ENCODE measurements at regions not wholly inside any gene's neighbourhood (a gene's known extent, or its start where the extent isn't known, plus 50 kb on each side); places are given as distances from the start of the nearest gene placed in this dataset.
"Not testable (repeated sequence)": the region's sequence is repeated elsewhere in the genome, so short reads cannot be mapped to it uniquely, and the experiment has no call there.

DNA sequence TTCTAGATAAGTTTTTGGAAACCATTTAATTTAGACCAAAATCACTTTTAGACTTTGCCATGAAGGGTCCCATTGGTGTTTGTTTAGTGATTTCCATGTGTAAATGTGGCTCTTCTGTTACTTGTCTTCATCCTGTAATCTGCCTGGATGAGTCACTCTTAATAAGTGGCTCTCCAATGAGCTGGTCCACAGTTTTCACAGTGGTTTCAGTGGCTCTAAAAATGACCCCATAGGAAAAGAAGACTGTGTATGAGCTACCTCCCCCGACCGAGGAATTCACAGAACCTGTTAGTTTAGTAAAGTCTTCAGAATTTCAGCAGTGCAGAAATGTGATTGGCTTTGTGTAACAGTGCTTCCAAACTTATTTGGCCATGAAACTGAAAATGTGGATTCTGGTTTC, 492.0 kb upstream of the MARCKS start:
- H3K9me2 ChIP-seq (replicated peaks; ENCODE audit: insufficient read depth, low read length), result no peaks in the 10 kb centered on the region
- H3K4me2 ChIP-seq (ENCODE audit: low read depth, low read length, poor library complexity, severe bottlenecking), result no peak overlapping the region
- no peak overlapping the region for H2AFZ ChIP-seq (ENCODE audit: low read length)
- H3K36me3 ChIP-seq (ENCODE audit: insufficient read depth, low read length), result no peaks in the 10 kb centered on the region
- H3K27ac ChIP-seq (ENCODE audit: low read length), result no peak overlapping the region
- no peaks in the 10 kb centered on the region for H3K27me3 ChIP-seq (ENCODE audit: low read length)
- H3K4me3 ChIP-seq (ENCODE audit: low read length), result no peak overlapping the region
- no peaks in the 10 kb centered on the region for H3K79me2 ChIP-seq (ENCODE audit: low read length)
- no peaks in the 10 kb centered on the region for H3K9me3 ChIP-seq (ENCODE audit: low read length)
- no peak for DNase-seq
- no peak overlapping the region for H3K9ac ChIP-seq (ENCODE audit: low read length)
- H3K4me1 ChIP-seq (ENCODE audit: low read length), result no peaks in the 10 kb centered on the region
- H4K20me1 ChIP-seq (ENCODE audit: insufficient read depth, low read depth, low read length), result no peaks in the 10 kb centered on the region

DNA sequence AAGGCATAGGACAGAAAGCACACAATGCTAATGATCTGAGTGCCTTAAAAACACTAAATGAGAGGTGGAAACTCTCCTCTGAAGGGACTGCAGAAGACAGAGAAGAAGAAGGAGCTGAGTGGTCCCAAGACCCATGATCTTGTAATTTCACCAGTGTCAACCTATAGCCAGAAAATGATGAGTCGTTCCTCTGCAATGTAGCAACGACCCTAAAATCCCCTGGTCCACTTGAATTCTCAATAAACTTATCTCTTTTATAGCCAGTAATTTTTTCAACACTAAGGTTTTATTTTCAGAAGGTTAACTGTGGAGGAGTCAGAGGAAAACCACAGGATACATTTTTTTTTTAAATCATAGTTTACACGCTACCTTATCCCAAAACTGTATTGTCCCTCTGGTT, 490.6 kb upstream of the MARCKS start:
- H3K9me2 ChIP-seq (replicated peaks; ENCODE audit: insufficient read depth, low read length), result no peaks in the 10 kb centered on the region
- H3K9me3 ChIP-seq (ENCODE audit: low read length), result no peaks in the 10 kb centered on the region
- H2AFZ ChIP-seq (ENCODE audit: low read length), result no peak overlapping the region
- H3K27me3 ChIP-seq (ENCODE audit: low read length), result no peaks in the 10 kb centered on the region
- no peaks in the 10 kb centered on the region for H3K36me3 ChIP-seq (ENCODE audit: insufficient read depth, low read length)
- no peak overlapping the region for H3K4me2 ChIP-seq (ENCODE audit: low read depth, low read length, poor library complexity, severe bottlenecking)
- no peaks in the 10 kb centered on the region for H3K4me1 ChIP-seq (ENCODE audit: low read length)
- no peak overlapping the region for H3K4me3 ChIP-seq (ENCODE audit: low read length)
- H3K79me2 ChIP-seq (ENCODE audit: low read length), result no peaks in the 10 kb centered on the region
- no peaks in the 10 kb centered on the region for H4K20me1 ChIP-seq (ENCODE audit: insufficient read depth, low read depth, low read length)
- no peak overlapping the region for H3K27ac ChIP-seq (ENCODE audit: low read length)
- no peak for DNase-seq
- no peak overlapping the region for H3K9ac ChIP-seq (ENCODE audit: low read length)

- H3K4me2 ChIP-seq (ENCODE audit: low read depth, low read length, poor library complexity, severe bottlenecking), result no peak overlapping the region
Measured at GRCh38 chr6:113370508-113371502, 486.3 kb upstream of the MARCKS start.

GRCh38 chr6:113375466-113375865, 481.7 kb upstream of the MARCKS start:
- not testable (repeated sequence) for H3K4me2 ChIP-seq (ENCODE audit: low read depth, low read length, poor library complexity, severe bottlenecking); H3K27me3 ChIP-seq (ENCODE audit: low read length); H2AFZ ChIP-seq (ENCODE audit: low read length); H3K79me2 ChIP-seq (ENCODE audit: low read length); H3K9me3 ChIP-seq (ENCODE audit: low read length); H3K9me2 ChIP-seq (replicated peaks; ENCODE audit: insufficient read depth, low read length); H3K4me3 ChIP-seq (ENCODE audit: low read length); H3K36me3 ChIP-seq (ENCODE audit: insufficient read depth, low read length); H3K27ac ChIP-seq (ENCODE audit: low read length); DNase-seq; H4K20me1 ChIP-seq (ENCODE audit: insufficient read depth, low read depth, low read length); H3K9ac ChIP-seq (ENCODE audit: low read length); H3K4me1 ChIP-seq (ENCODE audit: low read length)

More at GRCh38 chr6:113370508-113371502, 486.3 kb upstream of the MARCKS start:
- H3K27me3 ChIP-seq (ENCODE audit: low read length), result no peaks in the 10 kb centered on the region
- H3K9me2 ChIP-seq (replicated peaks; ENCODE audit: insufficient read depth, low read length), result no peaks in the 10 kb centered on the region
- no peak overlapping the region for H2AFZ ChIP-seq (ENCODE audit: low read length)
- no peak overlapping the region for H3K4me3 ChIP-seq (ENCODE audit: low read length)
- no peak overlapping the region for H3K9ac ChIP-seq (ENCODE audit: low read length)
- H4K20me1 ChIP-seq (ENCODE audit: insufficient read depth, low read depth, low read length), result no peaks in the 10 kb centered on the region
- H3K79me2 ChIP-seq (ENCODE audit: low read length), result no peaks in the 10 kb centered on the region
- no peaks in the 10 kb centered on the region for H3K4me1 ChIP-seq (ENCODE audit: low read length)
- no peak overlapping the region for H3K27ac ChIP-seq (ENCODE audit: low read length)
- no peak for DNase-seq
- H3K36me3 ChIP-seq (ENCODE audit: insufficient read depth, low read length), result no peaks in the 10 kb centered on the region
- H3K9me3 ChIP-seq (ENCODE audit: low read length), result no peaks in the 10 kb centered on the region

GRCh38 chr6:113375950-113376846, 480.9 kb upstream of the MARCKS start:
- Histone ChIP-seq H3K9ac (ENCODE audit: low read length) (no peak overlapping the region), H3K4me2 (ENCODE audit: low read depth, low read length, poor library complexity, severe bottlenecking) (no peak overlapping the region)

GRCh38 chr6:113376847-113377165, 480.3 kb upstream of the MARCKS start:
- Histone ChIP-seq H2AFZ (ENCODE audit: low read length) (no peak overlapping the region), H3K36me3 (ENCODE audit: insufficient read depth, low read length) (no peaks in the 10 kb centered on the region), H3K27ac (ENCODE audit: low read length) (no peak overlapping the region), H3K9me2 (replicated peaks; ENCODE audit: insufficient read depth, low read length) (no peaks in the 10 kb centered on the region), H3K4me1 (ENCODE audit: low read length) (no peaks in the 10 kb centered on the region), H3K27me3 (ENCODE audit: low read length) (no peaks in the 10 kb centered on the region), H3K79me2 (ENCODE audit: low read length) (no peaks in the 10 kb centered on the region), H4K20me1 (ENCODE audit: insufficient read depth, low read depth, low read length) (no peaks in the 10 kb centered on the region), H3K9me3 (ENCODE audit: low read length) (no peaks in the 10 kb centered on the region), H3K4me2 (ENCODE audit: low read depth, low read length, poor library complexity, severe bottlenecking) (no peak overlapping the region), H3K4me3 (ENCODE audit: low read length) (no peak overlapping the region), H3K9ac (ENCODE audit: low read length) (no peak overlapping the region)
- DNase-seq, result no peak

More at GRCh38 chr6:113375950-113376846, 480.9 kb upstream of the MARCKS start:
- H3K79me2 ChIP-seq (ENCODE audit: low read length), result no peaks in the 10 kb centered on the region
- no peaks in the 10 kb centered on the region for H3K9me3 ChIP-seq (ENCODE audit: low read length)
- no peak overlapping the region for H3K27ac ChIP-seq (ENCODE audit: low read length)
- H3K36me3 ChIP-seq (ENCODE audit: insufficient read depth, low read length), result no peaks in the 10 kb centered on the region
- H3K9me2 ChIP-seq (replicated peaks; ENCODE audit: insufficient read depth, low read length), result no peaks in the 10 kb centered on the region
- no peak overlapping the region for H2AFZ ChIP-seq (ENCODE audit: low read length)
- no peaks in the 10 kb centered on the region for H3K4me1 ChIP-seq (ENCODE audit: low read length)
- no peaks in the 10 kb centered on the region for H3K27me3 ChIP-seq (ENCODE audit: low read length)
- H4K20me1 ChIP-seq (ENCODE audit: insufficient read depth, low read depth, low read length), result no peaks in the 10 kb centered on the region
- no peak overlapping the region for H3K4me3 ChIP-seq (ENCODE audit: low read length)
- no peak for DNase-seq

GRCh38 chr6:113377362-113377942, 479.7 kb upstream of the MARCKS start:
- H3K9me2 ChIP-seq (replicated peaks; ENCODE audit: insufficient read depth, low read length), result no peaks in the 10 kb centered on the region
- H3K4me3 ChIP-seq (ENCODE audit: low read length), result no peak overlapping the region
- no peak overlapping the region for H3K9ac ChIP-seq (ENCODE audit: low read length)
- no peaks in the 10 kb centered on the region for H3K4me1 ChIP-seq (ENCODE audit: low read length)
- no peaks in the 10 kb centered on the region for H4K20me1 ChIP-seq (ENCODE audit: insufficient read depth, low read depth, low read length)
- no peak overlapping the region for H2AFZ ChIP-seq (ENCODE audit: low read length)
- no peaks in the 10 kb centered on the region for H3K79me2 ChIP-seq (ENCODE audit: low read length)
- DNase-seq, result no peak
- H3K36me3 ChIP-seq (ENCODE audit: insufficient read depth, low read length), result no peaks in the 10 kb centered on the region
- no peaks in the 10 kb centered on the region for H3K27me3 ChIP-seq (ENCODE audit: low read length)
- H3K9me3 ChIP-seq (ENCODE audit: low read length), result no peaks in the 10 kb centered on the region
- H3K27ac ChIP-seq (ENCODE audit: low read length), result no peak overlapping the region
- no peak overlapping the region for H3K4me2 ChIP-seq (ENCODE audit: low read depth, low read length, poor library complexity, severe bottlenecking)

GRCh38 chr6:113380591-113380990, 476.6 kb upstream of the MARCKS start:
- H3K36me3 ChIP-seq (ENCODE audit: insufficient read depth, low read length), result no peaks in the 10 kb centered on the region
- no peaks in the 10 kb centered on the region for H3K27me3 ChIP-seq (ENCODE audit: low read length)
- no peaks in the 10 kb centered on the region for H3K9me2 ChIP-seq (replicated peaks; ENCODE audit: insufficient read depth, low read length)
- H2AFZ ChIP-seq (ENCODE audit: low read length), result no peak overlapping the region
- H3K79me2 ChIP-seq (ENCODE audit: low read length), result no peaks in the 10 kb centered on the region
- H3K9ac ChIP-seq (ENCODE audit: low read length), result no peak overlapping the region
- no peaks in the 10 kb centered on the region for H4K20me1 ChIP-seq (ENCODE audit: insufficient read depth, low read depth, low read length)
- no peak for DNase-seq
- H3K4me2 ChIP-seq (ENCODE audit: low read depth, low read length, poor library complexity, severe bottlenecking), result no peak overlapping the region
- H3K27ac ChIP-seq (ENCODE audit: low read length), result no peak overlapping the region
- H3K9me3 ChIP-seq (ENCODE audit: low read length), result no peaks in the 10 kb centered on the region
- no peaks in the 10 kb centered on the region for H3K4me1 ChIP-seq (ENCODE audit: low read length)
- no peak overlapping the region for H3K4me3 ChIP-seq (ENCODE audit: low read length)

Measured in Karpas-422 (cell line).